ENCODE measurements at regions not wholly inside any gene's neighbourhood (a gene's known extent, or its start where the extent isn't known, plus 50 kb on each side); places are given as distances from the start of the nearest gene placed in this dataset.

GRCh38 chrX:39631276-39632229 is 466.2 kb downstream of the BCOR start:
- Histone ChIP-seq H2BK5ac (ENCODE audit: low read depth, low read length, poor library complexity, severe bottlenecking) (no peak overlapping the region), H4K8ac (ENCODE audit: low read depth in 2 of 2, low read length in 2 of 2) (no peak overlapping the region), H3K4me3 (ENCODE audit: insufficient read depth, low read depth, low read length) (no peak overlapping the region), H2AK9ac (replicated peaks; ENCODE audit: low read depth, low read length, poor library complexity) (no peak overlapping the region), H3K56ac (ENCODE audit: extremely low read depth, insufficient read depth, low read length) (no peak overlapping the region), H3K4me2 (ENCODE audit: low read depth, low read length) (no peak overlapping the region), H2BK20ac (ENCODE audit: low read depth, low read length) (no peak overlapping the region), H3K18ac (ENCODE audit: low read depth, low read length) (no peak overlapping the region), H3K27me3 (ENCODE audit: control insufficient read depth, insufficient read depth, low read length) (peaks cover 14% of the 10 kb centered on the region), H3K14ac (replicated peaks; ENCODE audit: low read depth, low read length) (no peak overlapping the region), H4K20me1 (ENCODE audit: insufficient read depth, low read length) (no peaks in the 10 kb centered on the region), H3K4me1 (ENCODE audit: control insufficient read depth, insufficient read depth, low read length) (no peaks in the 10 kb centered on the region), H3K36me3 (ENCODE audit: control insufficient read depth, insufficient read depth, low read length) (no peaks in the 10 kb centered on the region), H3K9ac (ENCODE audit: low read depth, low read length) (no peak overlapping the region), H4K5ac (ENCODE audit: low read depth, low read length) (no peak overlapping the region), H2AK5ac (ENCODE audit: low read depth, low read length) (no peak overlapping the region), H3K9me3 (ENCODE audit: control insufficient read depth, insufficient read depth, low read length) (no peaks in the 10 kb centered on the region; the same call in 1 of the 2 replicates), H3K4ac (ENCODE audit: low read depth, low read length) (no peak overlapping the region), H3K27ac (ENCODE audit: insufficient read depth, low read length) (no peak overlapping the region), H3K9me1 (ENCODE audit: insufficient read depth, low read length) (no peaks in the 10 kb centered on the region), H2BK120ac (ENCODE audit: low read depth, low read length) (no peak overlapping the region), H2BK15ac (ENCODE audit: low read depth, low read length) (no peak overlapping the region), H3K23ac (ENCODE audit: low read depth, low read length) (no peak overlapping the region), H2AFZ (replicated peaks; ENCODE audit: low read length, poor library complexity) (no peak overlapping the region), H4K91ac (ENCODE audit: insufficient read depth, low read depth, low read length) (no peak overlapping the region), H3K79me1 (ENCODE audit: low read depth in 1 of 2, low read length in 2 of 2) (no peaks in the 10 kb centered on the region)
- in situ Hi-C loops (cut with MboI; ENCODE audit: low sequenced_read_pairs) (no loop called here), intact Hi-C loops (cut with micrococcal nuclease) (no loop called here), dilution Hi-C loops (cut with HindIII; ENCODE audit: low sequenced_read_pairs, unreplicated experiment) (no loop called here)
- no peak for TF ChIP-seq CEBPB (IDR thresholded peaks at IDR 0.05; ENCODE audit: low read depth, low read length)
- no peak for TF ChIP-seq RFX5 (IDR thresholded peaks at IDR 0.05; ENCODE audit: low read depth, low read length)
- no peak for TF ChIP-seq MXI1 (IDR thresholded peaks at IDR 0.05; ENCODE audit: borderline replicate concordance, low read depth, low read length)
- TF ChIP-seq MAZ (IDR thresholded peaks at IDR 0.05; ENCODE audit: borderline replicate concordance, low read depth, low read length): no peak
- no peak for TF ChIP-seq CTCF (conservative IDR thresholded peaks at IDR 0.05; ENCODE audit: low read depth, low read length)
- no peak for TF ChIP-seq USF2 (IDR thresholded peaks at IDR 0.05; ENCODE audit: low read depth, low read length)
- no peak for TF ChIP-seq MAFK (IDR thresholded peaks at IDR 0.05; ENCODE audit: low read depth, low read length)
- no peak for TF ChIP-seq NFE2L2 (IDR thresholded peaks at IDR 0.05; ENCODE audit: low read depth, low read length)
- TF ChIP-seq RCOR1 (IDR thresholded peaks at IDR 0.05; ENCODE audit: insufficient replicate concordance, low read length): no peak
- TF ChIP-seq POLR2A (IDR thresholded peaks at IDR 0.05; ENCODE audit: low read depth, low read length): no peak
- no peak for TF ChIP-seq ELK1 (IDR thresholded peaks at IDR 0.05; ENCODE audit: borderline replicate concordance, low read depth, low read length)
- ChIA-PET POLR2A (ENCODE audit: unreplicated experiment) (no interaction called here), CTCF (no interaction called here)
- DNase-seq (no peak), ATAC-seq (ENCODE audit: low read depth) (no peak)
- WGBS, 2 experiments (ENCODE audit: extremely low coverage in 2 of 2, insufficient read length in 1 of 2): 79% methylated on average over 2 of the region's 4 CpGs; no CpG with 5 or more reads in 1 of the 2 experiments
- no TSS peak for BruUV-seq (replicated peaks)

Data from IMR-90 (cell line).